MM.1S (cell line): ENCODE measurements at regions not wholly inside any gene's neighbourhood (a gene's known extent, or its start where the extent isn't known, plus 50 kb on each side); places are given as distances from the start of the nearest gene placed in this dataset.

ENCODE experiments used
- EZH2 ChIP-seq: fragments of 300-600 bp; sonication (generic); optimal IDR thresholded peaks from 2 replicates; pipeline ENCODE3; 2017; ENCODE audit warnings: low read depth, mild to moderate bottlenecking, antibody characterized with exemption, low read length, mixed read lengths
- EZH2phosphoT487 ChIP-seq: fragments of 300-600 bp; sonication (generic); IDR thresholded peaks from 2 replicates; pipeline ENCODE4 v1.6.1; 2018; ENCODE audit warnings: antibody characterized with exemption, low read length
- TF ChIP-seq, protein P1 (sequence below): fragments of 300-600 bp; sonication (generic); IDR thresholded peaks from 2 replicates; pipeline ENCODE4 v1.5.1; 2016; ENCODE audit warnings: antibody characterized with exemption, low read length, mixed read lengths

DNA sequence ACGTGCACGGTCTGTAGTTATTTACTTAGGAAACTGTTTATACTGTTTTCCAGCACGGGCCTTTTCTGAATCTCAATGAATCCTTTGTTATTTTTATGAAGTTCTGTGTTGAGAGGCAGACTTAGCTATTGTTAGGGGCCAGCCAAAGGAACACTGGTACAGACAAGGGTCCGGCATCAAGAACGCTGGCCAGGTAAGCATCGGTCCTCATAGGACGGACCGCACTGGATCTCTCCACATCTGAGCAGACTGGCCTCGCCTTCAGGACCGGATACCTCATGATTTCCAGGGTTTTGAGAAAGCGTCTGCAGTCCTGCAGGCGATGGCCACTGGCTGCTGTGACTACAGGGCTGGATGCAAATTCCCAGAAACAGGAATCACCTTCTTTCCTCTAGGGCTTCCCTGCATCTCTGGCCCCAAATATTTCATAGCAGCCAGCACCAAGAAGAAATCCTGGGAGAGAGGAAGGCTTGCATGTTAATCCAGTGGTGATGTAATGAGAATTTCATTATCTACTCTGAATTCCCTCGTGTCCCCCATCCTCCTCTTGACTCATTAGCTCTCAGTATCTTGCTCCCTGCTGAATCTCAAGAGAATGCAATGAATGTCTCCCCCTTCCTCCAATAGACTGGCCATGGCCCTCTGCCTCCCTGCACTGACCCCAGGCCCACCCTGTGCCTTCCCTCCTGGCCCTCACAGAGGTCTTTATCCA is 325.4 kb upstream of the NPVF start:
- TF ChIP-seq EZH2 (no peak), EZH2phosphoT487 (no peak)
- TF ChIP-seq, protein P1, sequence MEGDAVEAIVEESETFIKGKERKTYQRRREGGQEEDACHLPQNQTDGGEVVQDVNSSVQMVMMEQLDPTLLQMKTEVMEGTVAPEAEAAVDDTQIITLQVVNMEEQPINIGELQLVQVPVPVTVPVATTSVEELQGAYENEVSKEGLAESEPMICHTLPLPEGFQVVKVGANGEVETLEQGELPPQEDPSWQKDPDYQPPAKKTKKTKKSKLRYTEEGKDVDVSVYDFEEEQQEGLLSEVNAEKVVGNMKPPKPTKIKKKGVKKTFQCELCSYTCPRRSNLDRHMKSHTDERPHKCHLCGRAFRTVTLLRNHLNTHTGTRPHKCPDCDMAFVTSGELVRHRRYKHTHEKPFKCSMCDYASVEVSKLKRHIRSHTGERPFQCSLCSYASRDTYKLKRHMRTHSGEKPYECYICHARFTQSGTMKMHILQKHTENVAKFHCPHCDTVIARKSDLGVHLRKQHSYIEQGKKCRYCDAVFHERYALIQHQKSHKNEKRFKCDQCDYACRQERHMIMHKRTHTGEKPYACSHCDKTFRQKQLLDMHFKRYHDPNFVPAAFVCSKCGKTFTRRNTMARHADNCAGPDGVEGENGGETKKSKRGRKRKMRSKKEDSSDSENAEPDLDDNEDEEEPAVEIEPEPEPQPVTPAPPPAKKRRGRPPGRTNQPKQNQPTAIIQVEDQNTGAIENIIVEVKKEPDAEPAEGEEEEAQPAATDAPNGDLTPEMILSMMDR = no peak
